Stimulated activated CD8-positive, alpha-beta memory T cell treated with anti-CD3 and anti-CD28 coated beads, Interleukin-12 subunit alpha, Interleukin-12 subunit beta, amount 100 ng/mL, for 24 hours (primary cell): ENCODE measurements at regions not wholly inside any gene's neighbourhood (a gene's known extent, or its start where the extent isn't known, plus 50 kb on each side); places are given as distances from the start of the nearest gene placed in this dataset.

Experiments
- DNase-seq: peaks from one replicate; pipeline ENCODE4 v3.0.0-alpha.2; 2020; ENCODE audit errors: extremely low read depth

GRCh38 chr4:181608181-181608580 is 635.0 kb upstream of the TENM3 start:
- no peak for DNase-seq

GRCh38 chr4:181611033-181611711 is 632.0 kb upstream of the TENM3 start:
- DNase-seq: no peak

GRCh38 chr4:181611946-181612600 is 631.1 kb upstream of the TENM3 start:
- no peak for DNase-seq

- DNase-seq: no peak
Measured at GRCh38 chr4:181613200-181613599, 630.0 kb upstream of the TENM3 start.

- DNase-seq: no peak
Measured at GRCh38 chr4:181618038-181618618, 625.1 kb upstream of the TENM3 start.

- no peak for DNase-seq
Measured at GRCh38 chr4:181618896-181619295, 624.3 kb upstream of the TENM3 start.

GRCh38 chr4:181619651-181620050 is 623.6 kb upstream of the TENM3 start:
- no peak for DNase-seq

GRCh38 chr4:181637186-181638105 is 605.8 kb upstream of the TENM3 start:
- DNase-seq: no peak

- DNase-seq: no peak
Measured at GRCh38 chr4:181643466-181643865, 599.7 kb upstream of the TENM3 start.

- DNase-seq: no peak
Measured at GRCh38 chr4:181645489-181645888, 597.7 kb upstream of the TENM3 start.

- DNase-seq: no peak
Measured at GRCh38 chr4:181646864-181647263, 596.3 kb upstream of the TENM3 start.

GRCh38 chr4:181647396-181648147 is 595.6 kb upstream of the TENM3 start:
- no peak for DNase-seq

GRCh38 chr4:181650033-181650825 is 593.0 kb upstream of the TENM3 start:
- DNase-seq: no peak

- DNase-seq: no peak
Measured at GRCh38 chr4:181656748-181657147, 586.5 kb upstream of the TENM3 start.

- no peak for DNase-seq
Measured at GRCh38 chr4:181659202-181659601, 584.0 kb upstream of the TENM3 start.

GRCh38 chr4:181659876-181660275 is 583.3 kb upstream of the TENM3 start:
- DNase-seq: no peak

GRCh38 chr4:181661090-181661489 is 582.1 kb upstream of the TENM3 start:
- no peak for DNase-seq

- no peak for DNase-seq
Measured at GRCh38 chr4:181661923-181662322, 581.3 kb upstream of the TENM3 start.

- DNase-seq: no peak
Measured at GRCh38 chr4:181662383-181662782, 580.8 kb upstream of the TENM3 start.

- no peak for DNase-seq
Measured at GRCh38 chr4:181670506-181670905, 572.7 kb upstream of the TENM3 start.

- no peak for DNase-seq
Measured at GRCh38 chr4:181671672-181672071, 571.5 kb upstream of the TENM3 start.
